OCI-LY3 (cell line): ENCODE measurements at regions not wholly inside any gene's neighbourhood (a gene's known extent, or its start where the extent isn't known, plus 50 kb on each side); places are given as distances from the start of the nearest gene placed in this dataset.

Experiments used
- CTCF ChIP-seq: fragments of 200-600, 300-600 bp; sonication (generic); IDR thresholded peaks from 2 replicates; pipeline ENCODE4 v1.5.1; 2014; ENCODE audit warnings: antibody characterized with exemption, low read length, low read depth
- EZH2phosphoT487 ChIP-seq: fragments of 200-600 bp; shearing (Covaris generic); IDR thresholded peaks from 2 replicates; pipeline ENCODE4 v1.6.1; 2018; ENCODE audit warnings: antibody characterized with exemption, mixed run types, low read depth

- no peak for TF ChIP-seq CTCF
- TF ChIP-seq EZH2phosphoT487: no peak
Observed at GRCh38 chrX:53794181-53794580, 107.7 kb upstream of the HUWE1 start.
